Lower leg skin (tissue), 4 donors: ENCODE measurements at regions not wholly inside any gene's neighbourhood (a gene's known extent, or its start where the extent isn't known, plus 50 kb on each side); places are given as distances from the start of the nearest gene placed in this dataset.

Experiments used
- DNase-seq, 2 donors: peaks; one replicate each; pipeline ENCODE4 v3.0.0-alpha.2; 2019; ENCODE audit warnings: low spot score in 2 of 2
- H3K4me3 ChIP-seq: fragments of 200-600 bp; sonication (generic); 2 replicates; pipeline ENCODE4 v1.5.1; 2017; ENCODE audit warnings: mild to moderate bottlenecking, low read depth; ENCODE audit not compliant: poor library complexity, severe bottlenecking
- CTCF ChIP-seq, 3 donors: fragments of 450-650 bp; IDR thresholded peaks; one replicate each; pipeline ENCODE4 v1.5.1; 2016; ENCODE audit warnings: antibody characterized with exemption in 3 of 3, mild to moderate bottlenecking in 3 of 3, moderate library complexity in 2 of 3
- POLR2A ChIP-seq, 2 donors: fragments of 450-650 bp; IDR thresholded peaks; one replicate each; pipeline ENCODE4 v1.6.1; 2016 to 2017; ENCODE audit warnings: antibody characterized with exemption in 2 of 2, mild to moderate bottlenecking in 1 of 2, moderate library complexity in 1 of 2
- WGBS, 2 donors: methylation state at CpG; one replicate each; pipeline ENCODE4 v1.1.5; 2018; 5-methylcytosine and 5-hydroxymethylcytosine counted together
- intact Hi-C: fragments of 100-400 bp; cut with DNase I; formaldehyde crosslinking; loops from one replicate; pipeline ENCODE4 v1.15.0; 2023; ENCODE audit warnings: low total_unique reads

- 61 to 75% methylated on average over 2 of the region's 2 CpGs for WGBS, 2 donors
- intact Hi-C loops: no loop called here
- no peak for DNase-seq
- TF ChIP-seq CTCF (IDR thresholded peaks at IDR 0.05) (no peak), POLR2A (IDR thresholded peaks at IDR 0.05) (no peak)
- H3K4me3 ChIP-seq: no peak overlapping the region
Measured at GRCh38 chr12:39032448-39032847, 127.1 kb upstream of the CPNE8 start.

DNA sequence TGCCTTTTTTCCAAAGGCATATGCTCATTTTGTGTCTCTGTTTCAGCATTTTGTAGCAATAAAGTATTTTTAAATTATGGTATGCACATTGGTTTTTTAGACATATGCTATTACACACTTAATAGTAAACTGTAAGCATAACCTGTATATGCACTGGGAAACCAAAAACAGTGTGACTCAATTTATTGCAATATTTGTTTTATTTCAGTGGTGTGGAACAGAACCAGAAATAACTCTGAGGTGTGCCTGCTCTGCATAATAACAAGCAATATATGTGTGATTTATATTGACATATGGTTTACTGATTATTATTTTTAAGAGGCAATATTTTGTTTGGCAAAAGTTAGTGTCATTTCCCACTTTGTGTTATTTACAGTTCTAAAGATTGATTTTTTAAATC, 126.6 kb upstream of the CPNE8 start:
- intact Hi-C loops: no loop called here
- no peak for DNase-seq
- no peak overlapping the region for H3K4me3 ChIP-seq
- TF ChIP-seq CTCF (IDR thresholded peaks at IDR 0.05): no peak
- no peak for TF ChIP-seq POLR2A (IDR thresholded peaks at IDR 0.05)

- WGBS, 2 donors: 75 to 89% methylated on average over 1 of the region's 1 CpG
- TF ChIP-seq POLR2A (IDR thresholded peaks at IDR 0.05) (no peak), CTCF (IDR thresholded peaks at IDR 0.05) (no peak)
- no peak for DNase-seq
- intact Hi-C loops: no loop called here
- no peak overlapping the region for H3K4me3 ChIP-seq
Measured at GRCh38 chr12:39028382-39028781, 123.0 kb upstream of the CPNE8 start.

GRCh38 chr12:39012870-39013269, 107.5 kb upstream of the CPNE8 start:
- intact Hi-C loops: no loop called here
- no peak for DNase-seq
- TF ChIP-seq CTCF (IDR thresholded peaks at IDR 0.05) (no peak), POLR2A (IDR thresholded peaks at IDR 0.05) (no peak)
- 52 to 57% methylated on average over 1 of the region's 1 CpG for WGBS, 2 donors
- no peak overlapping the region for H3K4me3 ChIP-seq

DNA sequence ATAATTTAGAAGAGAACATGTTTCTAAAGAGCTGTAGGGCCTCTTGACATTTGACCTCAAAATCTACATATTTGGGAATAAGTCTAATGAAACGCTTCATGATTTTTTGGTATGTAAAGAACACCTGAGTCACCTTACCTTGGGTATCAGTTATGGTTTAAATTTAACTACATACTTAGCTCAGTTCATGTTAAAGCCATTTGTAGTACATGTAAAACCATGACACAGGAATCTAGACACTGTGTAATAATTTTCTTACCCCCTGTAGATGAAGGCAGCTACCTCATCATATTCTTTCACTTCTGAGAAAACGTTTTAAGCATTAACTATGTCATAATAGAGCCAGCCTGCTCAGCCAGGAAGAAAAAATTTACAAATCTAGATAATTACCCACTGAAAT, 105.8 kb upstream of the CPNE8 start:
- TF ChIP-seq POLR2A (IDR thresholded peaks at IDR 0.05) (no peak), CTCF (IDR thresholded peaks at IDR 0.05) (no peak)
- WGBS, 2 donors: 50 to 54% methylated on average over 2 of the region's 2 CpGs
- H3K4me3 ChIP-seq: no peak overlapping the region
- intact Hi-C loops: no loop called here
- no peak for DNase-seq

DNA sequence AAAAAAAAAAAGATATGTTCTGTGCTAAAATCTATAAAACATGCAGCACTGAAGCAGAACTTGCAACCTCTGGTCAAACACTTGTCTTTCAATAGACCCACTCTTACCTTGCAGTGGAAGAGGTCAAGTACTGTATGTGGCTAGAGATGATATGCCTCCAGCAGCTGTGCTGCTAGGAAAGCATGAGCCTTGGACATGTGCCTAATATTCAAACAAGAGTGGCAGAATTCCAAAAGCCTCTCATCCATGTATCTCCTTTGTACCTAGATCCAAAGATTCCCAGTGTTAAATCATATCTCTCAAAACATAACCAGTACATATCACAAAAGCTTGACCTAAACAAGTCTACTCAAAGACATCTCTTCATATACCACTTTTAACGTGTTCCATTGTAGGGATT, 105.0 kb upstream of the CPNE8 start:
- no peak overlapping the region for H3K4me3 ChIP-seq
- TF ChIP-seq CTCF (IDR thresholded peaks at IDR 0.05) (no peak), POLR2A (IDR thresholded peaks at IDR 0.05) (no peak)
- no peak for DNase-seq
- intact Hi-C loops: no loop called here
- 54 to 67% methylated on average over 1 of the region's 1 CpG for WGBS, 2 donors
